ENCODE measurements at regions not wholly inside any gene's neighbourhood (a gene's known extent, or its start where the extent isn't known, plus 50 kb on each side); places are given as distances from the start of the nearest gene placed in this dataset.

GRCh38 chr3:179510496-179510895 lies 52.2 kb upstream of the ACTL6A start:
- in situ Hi-C loops (cut with MboI; ENCODE audit: low sequenced_read_pairs) (no loop called here), dilution Hi-C loops (cut with HindIII; ENCODE audit: low sequenced_read_pairs, unreplicated experiment) (no loop called here), intact Hi-C loops (cut with micrococcal nuclease) (no loop called here)
- no peaks in the 10 kb centered on the region for H4K20me1 ChIP-seq (ENCODE audit: insufficient read depth, low read length)
- H2AK5ac ChIP-seq (ENCODE audit: low read depth, low read length): no peak overlapping the region
- no peak overlapping the region for H3K27ac ChIP-seq (ENCODE audit: insufficient read depth, low read length)
- no peak overlapping the region for H3K56ac ChIP-seq (ENCODE audit: extremely low read depth, insufficient read depth, low read length)
- H2AFZ ChIP-seq (replicated peaks; ENCODE audit: low read length, poor library complexity): no peak overlapping the region
- H3K18ac ChIP-seq (ENCODE audit: low read depth, low read length): no peak overlapping the region
- H3K9me1 ChIP-seq (ENCODE audit: insufficient read depth, low read length): no peaks in the 10 kb centered on the region
- no peaks in the 10 kb centered on the region for H3K9me3 ChIP-seq (ENCODE audit: control insufficient read depth, insufficient read depth, low read length)
- ATAC-seq (ENCODE audit: low read depth): no peak
- no TSS peak for BruUV-seq (replicated peaks)
- H3K4me1 ChIP-seq (ENCODE audit: control insufficient read depth, insufficient read depth, low read length): no peaks in the 10 kb centered on the region
- H2BK20ac ChIP-seq (ENCODE audit: low read depth, low read length): no peak overlapping the region
- no peak overlapping the region for H3K4me2 ChIP-seq (ENCODE audit: low read depth, low read length)
- H3K23ac ChIP-seq (ENCODE audit: low read depth, low read length): no peak overlapping the region
- WGBS, 2 experiments (ENCODE audit: extremely low coverage in 2 of 2, insufficient read length in 1 of 2): 17% methylated on average over 1 of the region's 2 CpGs; no CpG with 5 or more reads in 1 of the 2 experiments
- TF ChIP-seq MAFK (IDR thresholded peaks at IDR 0.05; ENCODE audit: low read depth, low read length): no peak
- no peak for TF ChIP-seq CTCF (conservative IDR thresholded peaks at IDR 0.05; ENCODE audit: low read depth, low read length)
- TF ChIP-seq ELK1 (IDR thresholded peaks at IDR 0.05; ENCODE audit: borderline replicate concordance, low read depth, low read length): no peak
- H4K91ac ChIP-seq (ENCODE audit: insufficient read depth, low read depth, low read length): no peak overlapping the region
- no peak overlapping the region for H2BK15ac ChIP-seq (ENCODE audit: low read depth, low read length)
- H4K8ac ChIP-seq (ENCODE audit: low read depth in 2 of 2, low read length in 2 of 2): no peak overlapping the region
- no peak overlapping the region for H2BK5ac ChIP-seq (ENCODE audit: low read depth, low read length, poor library complexity, severe bottlenecking)
- no peak for DNase-seq
- POLR2A ChIA-PET (ENCODE audit: unreplicated experiment): no interaction called here
- CTCF ChIA-PET: no interaction called here
- no peak overlapping the region for H3K4ac ChIP-seq (ENCODE audit: low read depth, low read length)
- H2AK9ac ChIP-seq (replicated peaks; ENCODE audit: low read depth, low read length, poor library complexity): no peak overlapping the region
- H3K14ac ChIP-seq (replicated peaks; ENCODE audit: low read depth, low read length): no peak overlapping the region
- no peak overlapping the region for H3K9ac ChIP-seq (ENCODE audit: low read depth, low read length)
- no peak overlapping the region for H4K5ac ChIP-seq (ENCODE audit: low read depth, low read length)
- peaks cover 3% of the 10 kb centered on the region; the same call in 1 of the 2 replicates for H3K27me3 ChIP-seq (ENCODE audit: control insufficient read depth, insufficient read depth, low read length)
- H3K36me3 ChIP-seq (ENCODE audit: control insufficient read depth, insufficient read depth, low read length): no peaks in the 10 kb centered on the region
- H3K79me1 ChIP-seq (ENCODE audit: low read depth in 1 of 2, low read length in 2 of 2): no peaks in the 10 kb centered on the region
- H2BK120ac ChIP-seq (ENCODE audit: low read depth, low read length): no peak overlapping the region
- no peak overlapping the region for H3K4me3 ChIP-seq (ENCODE audit: insufficient read depth, low read depth, low read length)
